Islet of Langerhans (tissue), 1 donor: ENCODE measurements at regions not wholly inside any gene's neighbourhood (a gene's known extent, or its start where the extent isn't known, plus 50 kb on each side); places are given as distances from the start of the nearest gene placed in this dataset.

Experiments
- FAIRE-seq: peaks from one replicate; lab custom pipeline; 2011; peaks lifted over from hg19 to GRCh38; lab: Jason Lieb, UNC

DNA sequence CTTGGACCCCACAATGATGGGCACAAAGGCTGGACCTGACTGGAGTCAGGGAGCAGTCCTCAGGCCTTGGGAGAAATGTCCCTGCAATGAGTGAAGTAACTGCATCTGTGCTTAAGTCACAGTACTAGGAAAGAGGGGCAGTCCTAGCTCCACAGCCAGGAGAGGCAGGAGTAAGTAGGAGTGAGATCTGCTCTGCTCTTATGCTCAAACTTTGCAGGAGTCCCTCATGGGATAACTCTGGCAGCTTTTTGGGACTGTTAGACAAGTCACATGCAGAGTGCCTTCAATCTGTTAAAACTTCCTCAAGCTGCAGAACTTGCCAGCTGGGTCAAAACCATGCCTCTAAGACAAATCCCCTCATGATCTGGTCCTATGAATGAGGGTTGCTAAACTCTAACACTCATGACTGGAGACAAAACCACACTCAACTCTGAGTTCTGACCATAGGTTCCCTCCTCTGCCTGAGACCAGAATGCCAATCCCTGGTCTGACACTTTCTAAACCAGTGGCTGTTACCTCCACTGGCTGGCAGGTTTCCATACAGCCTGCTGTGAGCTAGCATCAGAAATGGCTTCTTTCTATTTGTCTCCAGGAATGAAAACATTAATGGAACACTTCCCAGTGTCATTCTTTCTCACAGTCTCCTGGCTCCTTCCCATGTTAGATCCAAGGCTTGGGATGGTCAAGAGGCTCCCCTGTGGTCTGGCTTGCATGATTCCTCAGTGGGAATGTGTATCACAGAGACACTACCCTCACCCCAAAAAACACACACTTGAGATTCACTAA is 819.3 kb downstream of the PCDH7 start:
- no peak for FAIRE-seq

DNA sequence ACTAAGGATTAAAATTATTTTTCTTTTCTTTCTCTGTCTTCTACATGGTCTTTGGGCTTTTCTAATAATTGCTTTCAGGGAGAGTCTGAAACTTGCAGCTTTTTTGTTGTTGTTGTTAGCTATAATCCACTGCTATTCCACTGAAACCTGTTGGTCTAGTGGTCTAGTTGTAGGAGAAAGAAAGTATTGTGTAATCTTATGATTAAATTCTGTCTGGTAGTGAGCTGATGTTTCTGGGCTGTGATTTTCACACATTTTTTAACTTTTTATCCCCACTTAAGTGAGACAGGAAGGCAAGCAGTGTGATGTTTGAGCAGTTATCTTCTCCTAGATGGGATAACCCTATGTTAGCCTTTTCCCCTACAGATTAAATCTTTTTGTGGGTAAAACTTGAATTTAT is 825.2 kb downstream of the PCDH7 start:
- FAIRE-seq = no peak

GRCh38 chr4:31545755-31546154 is 825.6 kb downstream of the PCDH7 start:
- no peak for FAIRE-seq

DNA sequence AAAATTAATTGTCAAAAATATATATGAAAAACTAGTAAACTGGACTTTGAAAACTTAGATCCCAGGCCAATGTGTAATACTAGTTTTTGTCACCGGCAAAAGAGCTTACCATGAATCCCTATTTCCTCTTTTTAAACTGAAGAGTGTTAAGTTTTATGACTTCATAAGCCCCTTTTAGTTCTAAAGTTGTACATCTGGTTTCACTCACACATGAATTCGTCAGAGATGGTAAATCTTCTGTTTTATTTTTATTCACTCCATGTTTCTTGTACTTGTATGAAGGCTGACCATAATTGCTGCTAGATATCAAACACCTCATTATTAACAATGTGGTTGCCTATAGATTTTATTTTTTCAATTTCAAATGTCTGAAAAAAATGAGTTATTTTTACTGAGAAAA is 827.9 kb downstream of the PCDH7 start:
- no peak for FAIRE-seq

DNA sequence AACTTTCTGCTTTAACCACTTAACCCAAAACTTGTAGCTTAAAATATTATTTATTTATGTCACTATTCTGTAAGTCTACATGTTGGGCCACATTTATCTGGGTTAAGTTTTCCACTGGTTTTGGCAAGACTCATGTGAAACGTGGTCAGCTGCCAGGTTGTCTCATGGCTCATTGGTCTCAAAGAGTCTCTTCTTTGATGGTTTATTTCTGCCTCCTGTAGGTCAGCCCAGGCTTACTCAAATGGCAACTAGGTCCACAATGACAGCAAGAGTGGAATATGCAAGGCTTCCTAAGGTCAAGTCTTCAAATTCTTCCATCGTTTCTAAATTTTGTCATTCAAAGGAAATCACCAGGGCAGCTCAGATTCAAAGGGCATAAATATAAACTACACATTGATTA is 828.7 kb downstream of the PCDH7 start:
- no peak for FAIRE-seq

DNA sequence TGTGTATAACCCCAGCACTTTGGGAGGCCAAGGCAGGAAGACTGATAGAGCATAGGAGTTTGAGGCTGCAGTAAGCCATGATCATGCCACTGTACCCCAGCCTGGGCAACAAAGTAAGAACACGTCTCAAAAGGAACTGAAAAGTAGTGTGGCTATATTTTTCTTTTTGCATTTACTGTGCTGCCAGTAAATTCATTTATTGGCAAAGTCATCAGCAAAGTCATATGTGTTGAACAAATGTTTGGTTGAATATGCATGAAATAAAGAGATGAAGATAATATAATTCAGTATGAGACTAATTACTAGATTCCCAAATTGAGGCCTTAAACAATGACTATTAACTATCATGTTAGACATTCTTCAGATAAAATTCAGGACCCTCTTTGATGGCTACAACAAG is 829.1 kb downstream of the PCDH7 start:
- FAIRE-seq = no peak

DNA sequence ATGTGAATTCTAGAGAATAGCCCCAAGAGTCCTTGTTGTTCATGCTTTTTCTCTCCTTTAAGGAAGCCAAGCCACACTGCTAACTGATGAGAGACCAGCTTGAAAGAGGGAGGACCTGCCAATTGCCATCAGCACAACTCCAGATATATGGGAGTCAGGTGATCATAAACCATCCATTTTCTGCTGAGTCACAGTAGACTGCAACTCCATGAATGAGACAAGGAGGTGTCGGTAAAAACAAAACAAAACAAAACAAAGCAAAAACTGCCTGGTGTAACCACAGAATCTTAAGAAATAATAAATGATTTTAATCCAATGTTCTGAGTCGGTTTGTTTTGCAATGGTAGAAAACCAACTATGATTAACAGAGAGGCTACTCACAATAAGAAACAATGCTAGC is 837.3 kb downstream of the PCDH7 start:
- FAIRE-seq = no peak

DNA sequence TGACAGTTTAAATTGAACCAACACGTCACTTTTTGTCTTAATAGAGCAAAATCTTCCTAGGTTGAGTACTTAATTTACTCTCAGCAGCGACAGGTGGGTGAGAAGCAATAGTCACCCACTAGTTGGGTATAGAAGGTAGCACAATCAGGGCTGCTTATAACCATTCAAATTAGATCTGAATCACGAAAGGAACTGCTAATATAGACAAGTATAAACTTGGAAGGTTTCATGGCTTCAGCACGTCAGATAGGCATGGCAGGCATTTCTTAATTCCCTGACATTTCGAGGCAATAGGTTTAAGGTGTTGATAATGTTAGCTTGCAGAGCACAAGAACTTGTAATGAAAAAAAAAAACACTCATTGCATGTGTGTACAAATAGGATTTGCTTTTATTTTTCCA is 853.4 kb downstream of the PCDH7 start:
- FAIRE-seq = no peak

- FAIRE-seq = no peak
Measured at GRCh38 chr4:31575504-31575903, 855.3 kb downstream of the PCDH7 start.

- no peak for FAIRE-seq
Measured at GRCh38 chr4:31580843-31581242, 860.7 kb downstream of the PCDH7 start.

DNA sequence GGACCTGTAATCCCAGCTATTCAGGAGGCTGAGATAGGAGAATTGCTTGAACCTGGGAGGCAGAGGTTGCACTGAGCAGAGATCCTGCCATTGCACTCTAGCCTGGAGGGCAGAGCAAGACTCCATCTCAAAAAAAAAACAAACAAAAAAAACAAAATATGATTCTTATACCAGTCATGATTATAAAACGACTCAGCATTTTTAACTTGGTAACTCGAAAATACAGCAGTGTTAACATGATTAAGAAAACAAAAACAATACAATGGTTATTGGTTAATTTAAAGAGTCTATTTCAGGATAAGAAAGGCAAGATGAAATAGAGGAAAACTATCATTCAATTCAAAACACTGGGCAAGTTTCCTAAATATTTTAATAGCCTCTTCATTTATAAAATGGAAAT is 865.3 kb downstream of the PCDH7 start:
- no peak for FAIRE-seq

DNA sequence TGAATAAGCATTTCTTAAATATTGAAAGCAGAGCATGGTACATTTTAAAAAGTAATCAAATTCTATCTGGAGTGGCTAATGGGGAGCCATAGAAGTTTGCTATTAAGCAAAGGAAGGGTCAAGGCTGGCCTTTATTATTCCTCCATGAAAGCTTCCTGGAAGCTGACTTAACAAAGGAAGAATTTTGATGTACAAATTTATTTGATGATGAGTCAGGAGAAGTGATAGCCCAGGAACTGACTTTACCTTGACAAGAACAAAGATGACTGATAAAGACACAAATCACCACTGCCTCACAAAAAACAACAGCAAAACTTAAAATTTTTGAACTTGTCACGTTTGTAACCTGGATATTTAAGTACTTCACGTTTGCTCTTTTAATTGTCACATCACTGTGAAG is 872.1 kb downstream of the PCDH7 start:
- FAIRE-seq = no peak

- no peak for FAIRE-seq
Measured at GRCh38 chr4:31595496-31595895, 875.3 kb downstream of the PCDH7 start.

DNA sequence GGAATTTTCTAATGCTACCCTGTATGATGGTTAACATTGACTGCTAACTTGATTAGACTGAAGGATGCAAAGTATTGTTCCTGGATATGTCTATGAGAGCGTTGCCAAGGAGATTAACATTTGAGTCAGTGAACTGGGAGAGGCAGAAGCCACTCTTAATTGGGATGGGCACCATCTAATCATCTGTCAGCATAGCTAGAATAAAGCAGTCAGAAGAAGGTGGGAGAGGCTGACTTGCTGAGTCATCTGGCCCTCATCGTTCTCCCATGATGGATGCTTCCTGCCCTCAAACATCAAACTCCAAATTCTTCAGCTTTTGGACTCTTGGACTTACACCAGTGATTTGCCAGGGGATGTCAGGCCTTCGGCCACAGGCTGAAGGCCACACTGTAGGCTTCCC is 878.5 kb downstream of the PCDH7 start:
- no peak for FAIRE-seq

- FAIRE-seq = no peak
Measured at GRCh38 chr4:31601793-31602192, 881.6 kb downstream of the PCDH7 start.

DNA sequence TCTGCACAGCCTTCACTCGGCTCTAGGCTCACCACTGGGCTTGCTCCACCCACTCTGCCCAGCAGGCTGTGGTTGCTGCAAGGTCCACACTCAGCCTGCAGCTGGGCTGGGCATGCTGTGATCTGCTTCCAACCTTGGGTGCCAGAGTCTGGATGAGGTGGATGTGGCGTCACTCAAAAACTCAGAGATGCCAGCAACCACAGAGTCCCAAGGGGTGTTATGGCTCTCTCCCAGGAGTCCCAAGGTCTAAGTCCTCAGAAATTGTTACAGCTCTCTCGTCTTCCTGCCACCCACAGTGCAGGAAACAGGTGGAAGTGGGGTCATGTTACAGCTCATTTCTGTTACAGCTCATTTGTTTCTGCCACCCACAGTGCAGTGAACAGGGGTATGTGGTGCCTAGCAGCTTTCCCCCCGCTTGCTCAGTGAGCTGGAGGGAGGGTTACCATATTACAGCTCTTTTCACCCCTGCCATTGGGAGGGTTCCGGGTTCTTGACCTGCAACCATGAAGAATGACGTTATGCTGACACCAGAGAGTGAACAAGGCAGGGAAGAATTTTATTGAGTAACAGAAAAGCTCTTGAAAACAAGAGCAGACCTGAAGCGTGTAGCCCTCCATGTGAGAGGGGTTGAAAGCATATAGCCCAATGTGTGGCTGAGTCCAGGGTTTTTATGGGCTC is 893.9 kb downstream of the PCDH7 start:
- no peak for FAIRE-seq

DNA sequence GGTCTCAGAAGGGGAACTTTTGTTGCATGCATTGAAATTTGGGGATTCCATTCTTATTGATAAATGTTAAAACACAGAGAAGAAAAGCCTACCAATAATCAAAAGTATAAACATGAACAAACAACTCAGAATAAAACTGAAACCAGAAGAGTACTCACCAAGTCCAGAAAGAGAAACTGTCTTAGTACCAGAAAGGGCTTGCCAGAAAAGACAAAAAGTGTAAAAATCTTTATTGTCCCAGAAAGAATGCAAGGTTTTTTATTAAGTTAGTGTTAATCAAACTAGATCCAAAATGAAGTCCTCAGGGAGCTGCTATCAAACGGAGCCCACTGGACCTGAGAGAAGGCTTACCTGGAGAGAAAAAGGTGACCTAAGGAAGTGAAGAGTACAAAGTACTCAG is 897.5 kb downstream of the PCDH7 start:
- no peak for FAIRE-seq

GRCh38 chr4:31620476-31620875 is 900.3 kb downstream of the PCDH7 start:
- FAIRE-seq = no peak

GRCh38 chr4:31645236-31645635 is 925.1 kb downstream of the PCDH7 start:
- no peak for FAIRE-seq

DNA sequence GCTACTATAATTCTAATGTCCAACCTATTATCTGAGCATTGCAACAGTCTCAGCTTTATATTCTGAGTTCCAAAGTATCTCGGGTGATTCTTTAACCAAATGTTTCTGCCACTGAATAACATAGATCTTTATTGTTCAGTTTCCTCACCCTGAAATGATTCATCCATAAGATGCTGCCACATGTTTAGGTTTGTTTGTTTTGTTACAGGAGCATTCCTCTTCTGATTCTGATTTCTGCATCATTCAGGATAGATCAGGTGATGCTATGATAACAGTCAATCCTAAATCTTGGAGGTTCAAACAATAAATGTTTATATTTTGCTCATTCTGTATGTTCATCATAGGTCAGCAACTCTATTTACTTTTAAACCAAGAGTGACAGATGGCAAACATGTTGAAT is 927.6 kb downstream of the PCDH7 start:
- no peak for FAIRE-seq

GRCh38 chr4:31649878-31650277 is 929.7 kb downstream of the PCDH7 start:
- no peak for FAIRE-seq

DNA sequence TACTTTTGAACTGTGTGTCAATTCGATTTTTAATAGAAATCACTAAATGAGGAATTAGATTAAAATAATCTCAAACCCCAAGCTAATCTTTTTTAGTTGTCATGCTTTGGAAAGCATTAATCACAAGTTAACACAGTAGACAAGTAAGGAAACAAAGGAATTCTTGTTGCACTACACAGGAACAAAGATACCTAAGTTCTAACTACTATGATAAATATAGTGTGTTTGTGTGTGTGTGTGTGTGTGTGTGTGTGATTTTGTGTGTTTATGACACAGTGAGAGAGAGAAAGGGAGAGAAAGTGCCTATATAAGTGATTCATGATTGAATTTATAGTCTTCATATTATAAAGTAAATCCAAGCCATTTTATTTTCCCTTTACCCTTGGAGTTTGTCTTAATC is 931.4 kb downstream of the PCDH7 start:
- no peak for FAIRE-seq

GRCh38 chr4:31655328-31655727 is 935.2 kb downstream of the PCDH7 start:
- FAIRE-seq = no peak
